ELF-1 (cell line): ENCODE measurements at regions not wholly inside any gene's neighbourhood (a gene's known extent, or its start where the extent isn't known, plus 50 kb on each side); places are given as distances from the start of the nearest gene placed in this dataset.

ENCODE experiments used
- DNase-seq: peaks from one replicate; pipeline ENCODE4 v3.0.0-alpha.2; 2016; ENCODE audit warnings: low read depth, low spot score

GRCh38 chr21:16580661-16581060 is 850.9 kb downstream of the USP25 start:
- DNase-seq: no peak

- DNase-seq: no peak
Measured at GRCh38 chr21:16583556-16583955, 853.8 kb downstream of the USP25 start.

DNA sequence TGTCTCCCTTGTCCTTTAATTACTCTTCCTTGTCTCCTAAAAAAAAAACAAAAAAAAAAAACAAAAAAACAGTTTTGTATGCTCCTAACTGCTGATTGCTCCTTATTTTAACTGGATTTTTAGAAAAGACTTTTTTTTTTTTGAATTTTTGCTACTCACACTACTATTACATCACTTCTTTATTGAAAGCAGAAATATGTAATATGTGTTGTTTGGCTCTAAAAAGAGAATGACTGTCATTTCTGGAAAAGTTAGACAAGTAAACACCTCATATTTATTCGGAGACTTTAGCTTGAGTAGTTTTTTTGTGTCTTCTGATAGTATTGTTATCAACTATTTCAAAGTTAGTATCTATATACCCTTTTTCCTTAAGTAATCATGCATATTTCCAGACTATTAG is 855.0 kb downstream of the USP25 start:
- no peak for DNase-seq

GRCh38 chr21:16585896-16586295 is 856.1 kb downstream of the USP25 start:
- no peak for DNase-seq

DNA sequence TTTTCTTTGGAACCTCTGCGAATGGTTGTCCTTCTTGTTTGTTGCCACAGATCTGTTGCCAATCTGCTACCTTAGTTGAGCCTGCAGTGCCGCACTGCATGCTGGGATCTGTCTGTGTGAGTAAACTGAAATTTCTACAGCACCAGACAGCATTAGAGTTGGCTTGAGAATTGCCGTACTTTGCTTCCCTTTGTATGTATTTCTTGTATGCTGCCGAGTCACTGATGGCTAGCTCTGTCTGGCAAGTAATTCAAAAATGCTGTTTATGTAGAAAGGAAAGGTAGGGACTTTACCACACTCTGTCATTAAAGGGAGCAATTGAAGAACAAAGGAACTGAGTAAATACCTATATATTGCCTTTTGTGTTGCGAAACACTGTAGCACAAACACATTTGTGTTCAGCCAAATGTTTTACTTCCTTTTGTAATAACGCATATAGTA is 857.4 kb downstream of the USP25 start:
- DNase-seq: no peak

DNA sequence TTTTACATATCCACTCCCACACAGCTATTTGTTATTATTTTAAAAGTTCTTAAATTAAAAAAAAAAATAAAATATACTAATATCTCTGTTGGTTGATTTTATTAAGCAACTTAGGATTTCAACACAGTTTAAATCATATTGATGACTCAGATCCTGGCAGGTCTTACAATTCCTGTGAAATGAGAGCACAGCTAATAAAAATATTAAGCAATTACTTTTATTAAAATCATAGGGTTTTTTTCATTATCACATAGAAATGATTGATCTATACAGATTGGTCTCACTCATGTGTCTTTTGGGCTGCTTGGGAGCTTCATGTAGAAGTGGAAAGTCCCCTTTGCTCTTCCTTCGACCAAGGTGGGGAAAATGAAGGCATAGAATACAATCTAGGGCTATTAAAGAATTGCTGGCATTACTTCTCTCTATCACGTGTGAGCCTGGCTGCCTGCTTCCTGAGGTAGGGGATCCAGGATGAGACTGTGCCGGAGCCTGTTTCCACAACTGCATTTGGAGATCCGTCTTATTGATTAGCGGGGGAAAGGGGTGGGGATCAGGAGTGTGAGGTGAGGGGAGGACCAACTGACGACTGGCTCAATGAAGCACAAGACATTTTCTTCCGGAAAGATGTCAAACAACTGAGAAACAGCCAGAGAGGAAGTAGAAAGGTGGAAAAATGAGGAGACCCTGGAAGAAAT is 858.0 kb downstream of the USP25 start:
- DNase-seq: no peak

DNA sequence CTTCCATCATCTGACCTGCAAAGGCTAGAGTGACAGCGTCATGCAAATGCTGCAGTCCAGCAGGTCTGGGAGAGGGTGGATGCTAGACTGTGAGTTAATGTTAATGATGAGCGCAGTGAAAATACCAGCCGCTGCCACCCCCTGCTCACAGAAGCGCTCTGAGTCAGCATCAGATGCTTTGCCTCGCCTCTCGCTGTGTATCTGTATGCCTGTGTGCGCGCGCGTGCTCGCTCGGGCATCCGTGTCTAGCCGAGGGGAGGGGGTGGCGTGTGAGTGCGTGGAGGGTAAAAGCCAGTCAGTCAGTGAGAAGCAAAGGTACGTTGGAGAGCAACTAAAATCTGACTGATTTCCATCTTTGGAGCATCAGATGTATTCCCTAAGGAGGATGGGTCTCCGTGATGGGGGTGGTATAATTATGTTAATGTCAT is 858.7 kb downstream of the USP25 start:
- DNase-seq: peak; percentile 75

DNA sequence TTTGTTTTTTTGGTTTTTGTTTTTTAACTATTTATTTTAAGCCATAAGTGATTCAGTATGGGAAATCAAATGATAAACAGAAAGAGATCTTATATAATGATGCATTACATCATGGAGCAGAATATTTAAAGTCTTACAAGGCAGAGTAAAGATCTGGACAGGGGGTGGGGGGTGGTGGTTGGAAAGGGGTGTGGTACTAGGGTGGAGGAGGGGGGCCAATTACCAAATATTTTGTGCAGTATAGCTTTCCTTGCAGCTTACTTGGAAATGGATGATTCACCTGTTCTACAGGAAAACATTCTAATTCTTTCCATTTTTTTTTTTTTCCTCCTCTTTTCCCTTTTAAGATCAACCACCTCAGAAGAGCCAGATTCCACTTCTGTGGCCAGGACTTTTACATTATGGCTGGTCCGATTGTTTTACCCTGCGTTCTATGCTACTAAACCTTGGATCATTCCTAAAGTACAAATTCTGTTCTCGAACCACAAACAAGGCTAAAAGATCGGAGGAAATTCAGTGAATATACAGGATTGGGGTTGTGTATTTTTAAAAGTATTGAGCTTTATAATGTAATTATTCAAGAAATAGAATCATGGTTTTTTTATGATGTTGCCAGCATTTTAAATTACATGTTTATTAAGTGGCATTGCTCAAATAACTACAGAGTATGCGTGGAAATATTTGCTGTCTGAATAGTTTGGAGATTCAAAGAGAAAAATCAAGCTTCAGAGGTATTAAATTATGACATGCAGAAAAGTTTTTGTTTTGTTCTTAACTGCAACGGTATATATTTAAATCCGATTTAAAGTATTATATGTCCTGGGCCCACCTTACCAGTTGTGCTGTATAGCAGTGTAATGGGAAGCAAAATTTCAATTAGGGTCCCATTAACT is 859.5 kb downstream of the USP25 start:
- no peak for DNase-seq

DNA sequence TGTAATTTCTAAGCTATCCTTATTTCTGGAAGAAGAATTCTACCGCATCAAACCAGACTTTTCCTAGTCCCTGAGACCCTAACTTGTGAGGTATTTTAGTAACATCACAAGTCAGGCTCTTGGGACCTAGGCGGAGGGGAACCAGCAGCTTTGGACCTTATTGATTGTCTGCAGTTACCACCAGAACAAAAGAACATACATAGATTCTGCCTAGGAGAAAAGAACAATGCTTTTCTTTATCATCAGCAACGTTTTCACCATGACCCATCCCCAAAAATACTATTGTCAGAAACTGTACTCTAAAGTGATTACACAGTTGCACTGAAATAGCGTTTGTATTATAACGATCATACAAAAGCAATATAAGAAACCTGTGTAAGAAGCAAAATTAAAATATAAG is 860.4 kb downstream of the USP25 start:
- no peak for DNase-seq

- no peak for DNase-seq
Measured at GRCh38 chr21:16590641-16591292, 861.0 kb downstream of the USP25 start.

- DNase-seq: no peak
Measured at GRCh38 chr21:16592381-16592780, 862.6 kb downstream of the USP25 start.

DNA sequence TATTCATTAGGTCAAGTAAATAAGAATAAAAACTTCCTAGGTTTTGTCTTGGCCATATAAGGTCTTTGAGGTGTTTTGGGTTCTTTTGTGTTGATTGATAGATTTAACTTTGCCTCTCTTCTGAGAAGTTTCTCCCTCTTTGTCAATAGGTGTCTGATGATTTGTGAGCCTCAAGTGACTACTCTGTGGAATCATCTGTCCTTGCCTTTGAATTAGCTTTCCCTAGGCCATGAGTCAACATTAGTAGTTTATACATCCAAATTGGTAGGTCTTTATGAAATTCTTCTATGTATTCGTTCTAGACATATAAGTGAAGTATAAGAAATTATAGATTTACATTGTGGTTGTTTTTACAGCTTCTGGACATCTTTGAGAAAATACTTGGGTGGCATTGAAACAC is 864.4 kb downstream of the USP25 start:
- DNase-seq: no peak

GRCh38 chr21:16596369-16596768 is 866.6 kb downstream of the USP25 start:
- no peak for DNase-seq

- no peak for DNase-seq
Measured at GRCh38 chr21:16597753-16598152, 868.0 kb downstream of the USP25 start.

GRCh38 chr21:16605597-16605996 is 875.8 kb downstream of the USP25 start:
- DNase-seq: no peak

DNA sequence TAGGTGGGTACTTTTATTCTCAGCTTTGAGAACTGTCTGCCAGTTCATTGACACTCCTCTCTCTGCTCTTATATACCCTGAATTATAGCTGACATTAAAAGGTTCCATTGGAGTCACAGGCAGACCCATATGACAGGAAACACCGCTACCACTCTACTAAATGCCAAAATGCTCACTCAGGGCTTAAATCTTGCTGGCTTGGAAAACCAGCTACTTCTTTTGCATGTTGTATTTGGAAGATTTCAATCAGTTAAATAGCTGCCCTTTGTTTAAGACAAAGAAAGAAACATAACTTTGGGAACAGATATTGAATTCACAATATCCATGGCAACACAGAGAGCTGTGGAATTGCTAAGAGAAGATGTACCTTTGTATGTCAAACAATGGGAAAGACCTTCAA is 876.5 kb downstream of the USP25 start:
- DNase-seq: no peak

DNA sequence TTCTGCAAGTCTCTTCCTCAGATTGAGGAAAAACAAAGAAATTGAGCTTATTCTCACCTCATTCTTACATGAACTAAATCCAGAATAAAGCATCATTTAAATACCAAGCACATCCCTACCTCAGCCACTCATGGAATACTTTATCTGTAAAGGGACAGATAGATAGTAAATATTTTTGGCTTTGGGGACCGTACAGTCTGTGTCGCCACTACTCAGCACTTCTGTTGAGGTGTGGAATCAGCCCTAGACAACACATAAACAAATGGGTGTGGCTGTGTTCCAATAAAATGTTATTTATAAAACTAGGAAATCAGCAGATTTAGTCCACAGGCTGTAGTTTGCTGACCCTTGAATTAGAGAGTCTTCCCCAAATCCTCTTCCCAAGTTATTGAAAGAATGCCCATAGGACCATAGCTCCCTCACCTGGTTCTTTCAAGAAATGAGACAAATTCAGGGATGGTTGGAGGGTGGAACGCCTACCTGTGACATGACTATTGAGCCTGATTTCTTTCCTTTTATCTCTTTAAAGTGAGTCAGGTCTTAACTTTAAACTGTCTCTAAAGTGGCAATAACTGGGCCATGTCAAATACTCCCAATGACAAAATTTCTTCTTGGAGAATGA is 878.5 kb downstream of the USP25 start:
- peak; percentile 6 for DNase-seq

GRCh38 chr21:16619281-16619680 is 889.5 kb downstream of the USP25 start:
- DNase-seq: no peak

- DNase-seq: no peak
Measured at GRCh38 chr21:16620786-16621320, 891.1 kb downstream of the USP25 start.

GRCh38 chr21:16624479-16625118 is 888.2 kb upstream of the CXADR start:
- no peak for DNase-seq

GRCh38 chr21:16625491-16625890 is 887.4 kb upstream of the CXADR start:
- no peak for DNase-seq
